ENCODE measurements at regions not wholly inside any gene's neighbourhood (a gene's known extent, or its start where the extent isn't known, plus 50 kb on each side); places are given as distances from the start of the nearest gene placed in this dataset.

DNA sequence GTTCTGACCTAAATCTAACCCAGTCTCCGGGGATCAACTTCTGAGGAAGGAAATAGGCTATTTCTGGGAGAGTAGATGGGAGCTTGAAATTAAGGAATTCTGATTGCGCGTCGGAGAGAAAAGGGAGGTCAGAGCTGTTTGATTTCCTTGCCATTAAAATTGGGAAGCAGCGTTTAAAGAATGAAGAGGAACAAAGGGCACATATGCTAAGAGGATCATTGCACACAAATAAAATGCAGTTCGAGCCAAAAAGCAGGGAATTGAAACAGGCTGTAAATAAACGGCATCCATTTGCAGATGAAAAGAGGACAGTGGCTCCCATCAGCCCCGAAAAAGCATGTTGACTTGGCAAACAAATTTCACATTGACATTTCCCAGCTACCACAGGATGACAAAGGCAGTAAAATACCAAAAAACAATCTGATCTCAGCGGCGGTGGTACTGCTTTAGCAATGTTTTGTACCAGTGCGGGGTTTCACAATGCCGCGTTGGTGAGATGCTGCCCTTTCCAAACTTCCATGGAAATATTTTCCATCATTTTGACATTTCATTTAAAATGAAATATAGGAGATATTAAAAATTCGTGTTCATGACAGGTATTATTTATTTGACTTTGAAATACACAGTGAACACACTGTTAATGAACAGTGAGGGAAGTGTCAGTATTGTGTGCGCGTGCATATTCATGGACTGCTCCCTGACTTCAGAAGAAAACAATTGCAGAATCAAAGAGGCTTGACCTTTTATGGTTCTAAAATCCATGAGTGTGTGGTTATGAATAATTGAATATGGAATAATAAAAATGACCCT is 108.8 kb downstream of the SQOR start:
- Mint-ChIP-seq H3K27me3 (ENCODE audit: low read depth in 3 of 3) (peaks cover 0 to 6% (median 0%) of the 10 kb centered on the region in 3 donors), H3K9me3 (peaks cover 0 to 5% (median 0%) of the 10 kb centered on the region in 6 donors), H3K4me3 (no peak overlapping the region), H3K36me3 (no peaks in the 10 kb centered on the region), H3K27ac (no peak overlapping the region), H3K4me1 (no peaks in the 10 kb centered on the region)
- no peak for DNase-seq

DNA sequence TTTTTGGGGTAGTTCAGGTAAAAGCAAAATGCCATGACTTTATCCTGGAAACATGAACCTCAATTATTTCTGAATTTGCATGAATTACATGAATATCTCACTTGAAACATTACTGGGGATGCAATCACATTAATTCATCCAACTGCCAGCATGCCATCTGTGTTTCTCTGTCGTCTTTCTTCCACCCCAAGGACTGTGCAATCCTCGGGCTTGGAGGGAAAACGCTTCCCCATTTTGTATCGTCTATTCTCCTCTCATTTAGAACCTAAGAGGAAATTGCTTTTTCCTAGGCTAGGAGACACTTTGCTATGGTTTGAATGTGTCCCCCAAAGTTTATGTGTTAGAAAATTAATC is 109.4 kb downstream of the SQOR start:
- Mint-ChIP-seq H3K9me3 (peaks cover 0 to 5% (median 0%) of the 10 kb centered on the region in 6 donors), H3K27me3 (ENCODE audit: low read depth in 3 of 3) (peaks cover 0 to 8% (median 4%) of the 10 kb centered on the region in 3 donors), H3K4me1 (no peaks in the 10 kb centered on the region), H3K36me3 (no peaks in the 10 kb centered on the region), H3K4me3 (no peak overlapping the region), H3K27ac (no peak overlapping the region)
- DNase-seq, result no peak

DNA sequence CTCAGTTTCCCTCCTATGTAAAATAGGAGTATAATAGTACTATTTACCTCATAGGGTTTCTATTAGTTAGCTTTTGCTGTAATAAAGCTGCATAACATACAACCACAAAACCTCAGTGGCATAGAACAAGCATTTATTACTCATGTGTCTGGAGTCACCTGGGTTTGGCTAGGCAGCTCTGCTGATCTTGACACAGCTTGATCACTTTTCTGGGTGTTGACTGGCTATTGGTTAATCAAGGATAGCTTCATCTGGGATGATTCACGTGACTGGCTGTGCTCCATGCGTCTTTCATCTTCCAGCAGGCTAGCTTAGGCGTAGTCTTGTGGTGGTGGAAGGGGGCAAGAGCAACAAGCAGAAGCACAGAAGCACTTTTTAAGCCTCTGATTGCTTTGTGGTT is 112.6 kb downstream of the SQOR start:
- Mint-ChIP-seq H3K4me3 (no peak overlapping the region), H3K27me3 (ENCODE audit: low read depth in 3 of 3) (peaks cover 2 to 7% (median 4%) of the 10 kb centered on the region in 3 donors), H3K27ac (peak overlapping the region in 1 of 6 donors; percentile 15), H3K36me3 (no peaks in the 10 kb centered on the region), H3K4me1 (no peaks in the 10 kb centered on the region), H3K9me3 (peaks cover 0 to 2% (median 0%) of the 10 kb centered on the region in 6 donors)
- no peak for DNase-seq

DNA sequence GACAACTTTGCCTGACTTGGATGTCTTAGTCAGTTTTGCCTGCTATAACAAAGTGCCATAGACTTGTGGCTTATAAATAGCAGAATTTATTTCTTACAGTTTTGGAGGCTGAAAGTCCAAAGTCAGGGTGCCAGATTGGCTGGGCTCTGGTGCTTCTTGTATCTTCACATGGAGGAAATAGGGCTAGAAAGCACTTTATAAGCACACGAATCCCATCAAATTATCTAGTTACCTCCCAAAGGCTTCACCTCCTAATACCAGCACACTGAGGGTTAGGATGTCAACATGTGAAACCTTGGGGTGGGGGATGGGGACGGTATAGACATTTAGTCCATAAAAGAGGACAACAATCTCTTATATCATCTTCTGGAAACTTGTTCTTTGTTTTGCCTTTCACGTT is 116.8 kb downstream of the SQOR start:
- Mint-ChIP-seq H3K4me3 (no peak overlapping the region), H3K27ac (no peak overlapping the region), H3K36me3 (no peaks in the 10 kb centered on the region), H3K9me3 (peaks cover 0 to 4% (median 0%) of the 10 kb centered on the region in 6 donors), H3K4me1 (no peaks in the 10 kb centered on the region), H3K27me3 (ENCODE audit: low read depth in 3 of 3) (peaks cover 4 to 16% (median 7%) of the 10 kb centered on the region in 3 donors)
- DNase-seq, result no peak

DNA sequence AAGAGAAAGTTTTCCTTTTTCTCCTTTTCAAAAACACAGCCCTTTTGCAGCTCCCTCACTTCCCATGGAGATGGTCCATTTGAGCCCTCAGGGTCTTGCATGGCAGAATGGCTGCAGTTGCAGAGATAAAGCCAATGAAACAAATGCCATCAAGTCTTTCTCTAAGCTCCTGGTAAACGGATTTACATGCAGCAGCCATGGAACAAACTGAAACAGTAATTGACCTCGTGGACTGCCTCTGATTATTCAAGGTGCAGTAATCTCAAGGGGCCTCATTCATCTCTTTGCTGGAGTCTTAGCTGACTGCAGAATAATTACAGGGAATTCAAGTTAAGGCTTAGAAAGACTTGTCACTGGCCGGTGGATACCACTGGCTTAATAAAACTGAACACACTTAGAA is 125.1 kb downstream of the SQOR start:
- H3K27me3 Mint-ChIP-seq (ENCODE audit: low read depth in 3 of 3), result peaks cover 3 to 7% (median 4%) of the 10 kb centered on the region in 3 donors
- H3K4me1 Mint-ChIP-seq, result no peaks in the 10 kb centered on the region
- H3K4me3 Mint-ChIP-seq, result no peak overlapping the region
- H3K36me3 Mint-ChIP-seq, result no peaks in the 10 kb centered on the region
- DNase-seq, result no peak
- no peak overlapping the region for H3K27ac Mint-ChIP-seq
- peaks cover 0 to 9% (median under 1%) of the 10 kb centered on the region in 6 donors for H3K9me3 Mint-ChIP-seq

GRCh38 chr15:45762726-45763125 is 127.9 kb downstream of the SQOR start:
- no peaks in the 10 kb centered on the region for H3K36me3 Mint-ChIP-seq
- peaks cover 0 to 9% (median 0%) of the 10 kb centered on the region in 6 donors for H3K9me3 Mint-ChIP-seq
- peaks cover 0 to 4% (median 4%) of the 10 kb centered on the region in 3 donors for H3K27me3 Mint-ChIP-seq (ENCODE audit: low read depth in 3 of 3)
- H3K27ac Mint-ChIP-seq, result no peak overlapping the region
- no peak for DNase-seq
- no peaks in the 10 kb centered on the region for H3K4me1 Mint-ChIP-seq
- no peak overlapping the region for H3K4me3 Mint-ChIP-seq

DNA sequence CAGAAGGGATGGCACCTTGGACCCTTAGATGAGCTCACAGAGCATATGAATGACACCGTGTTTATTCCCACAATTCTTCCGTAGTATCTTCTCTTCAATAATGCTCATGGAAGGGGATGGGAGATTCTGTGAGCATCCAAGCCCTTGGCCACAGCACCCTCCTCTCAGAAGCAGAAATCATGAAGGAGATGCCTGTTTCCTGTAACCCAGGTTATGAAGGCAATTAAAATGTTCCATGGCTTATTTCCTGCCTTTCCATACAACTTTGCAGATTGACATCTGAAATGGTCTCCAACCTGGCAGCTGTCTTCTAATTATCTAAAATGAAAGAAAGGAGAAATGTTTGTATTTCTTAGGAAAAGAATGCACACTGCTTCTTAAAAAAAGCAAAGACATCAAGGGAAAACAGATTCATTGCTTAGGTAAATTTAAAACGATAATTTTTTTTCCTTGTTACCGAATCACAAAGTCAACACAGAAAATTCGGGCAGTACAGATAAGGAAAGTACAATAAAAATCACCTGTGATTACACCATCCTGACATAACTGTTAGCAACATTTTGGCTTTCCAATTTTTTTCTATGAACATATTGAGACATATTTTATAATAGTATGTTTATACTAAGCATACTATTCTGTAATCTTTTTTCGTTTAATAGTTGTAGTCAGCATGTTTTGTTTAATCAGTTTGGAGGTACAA is 128.5 kb downstream of the SQOR start:
- Mint-ChIP-seq H3K4me3 (no peak overlapping the region), H3K4me1 (no peaks in the 10 kb centered on the region), H3K36me3 (no peaks in the 10 kb centered on the region), H3K27ac (no peak overlapping the region), H3K9me3 (peaks cover 0 to 8% (median 0%) of the 10 kb centered on the region in 6 donors), H3K27me3 (ENCODE audit: low read depth in 3 of 3) (peaks cover 0 to 4% (median 4%) of the 10 kb centered on the region in 3 donors)
- DNase-seq, result no peak

- Mint-ChIP-seq H3K4me1 (no peaks in the 10 kb centered on the region), H3K36me3 (no peaks in the 10 kb centered on the region), H3K9me3 (no peaks in the 10 kb centered on the region), H3K27ac (no peak overlapping the region), H3K27me3 (ENCODE audit: low read depth in 3 of 3) (peaks cover 0 to 4% (median 0%) of the 10 kb centered on the region in 3 donors), H3K4me3 (no peak overlapping the region)
- no peak for DNase-seq
These were observed 138.3 kb downstream of the SQOR start for GRCh38 chr15:45773149-45773548.

DNA sequence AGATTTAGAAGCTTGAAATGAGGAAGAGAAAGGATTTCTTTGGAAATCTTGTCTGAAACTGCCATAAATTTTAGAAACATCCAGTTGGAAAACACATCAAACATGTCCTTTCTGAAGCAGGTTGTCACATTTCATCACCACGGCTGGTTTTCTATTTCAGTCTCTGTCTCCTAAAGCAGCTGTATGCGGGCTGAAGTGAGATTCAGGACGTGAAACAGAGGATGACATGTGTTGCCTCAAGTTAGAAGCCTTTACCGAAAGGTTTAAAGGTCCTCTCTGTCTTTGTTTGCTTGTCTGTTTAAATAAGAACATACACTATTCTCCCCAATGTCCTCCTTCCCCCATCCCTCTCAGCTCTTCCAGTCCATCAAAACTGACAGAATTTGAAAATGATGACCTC is 141.9 kb downstream of the SQOR start:
- Mint-ChIP-seq H3K36me3 (no peaks in the 10 kb centered on the region), H3K9me3 (no peaks in the 10 kb centered on the region), H3K27me3 (ENCODE audit: low read depth in 3 of 3) (peaks cover 0 to 7% (median 4%) of the 10 kb centered on the region in 3 donors), H3K4me3 (no peak overlapping the region), H3K4me1 (no peaks in the 10 kb centered on the region), H3K27ac (no peak overlapping the region)
- no peak for DNase-seq

- H3K4me3 Mint-ChIP-seq, result no peak overlapping the region
- no peaks in the 10 kb centered on the region for H3K9me3 Mint-ChIP-seq
- peaks cover 0 to 7% (median 4%) of the 10 kb centered on the region in 3 donors for H3K27me3 Mint-ChIP-seq (ENCODE audit: low read depth in 3 of 3)
- H3K4me1 Mint-ChIP-seq, result no peaks in the 10 kb centered on the region
- H3K36me3 Mint-ChIP-seq, result no peaks in the 10 kb centered on the region
- DNase-seq, result no peak
- H3K27ac Mint-ChIP-seq, result no peak overlapping the region
These were observed 143.0 kb downstream of the SQOR start for GRCh38 chr15:45777781-45778180.

GRCh38 chr15:45780352-45780751 is 145.5 kb downstream of the SQOR start:
- Mint-ChIP-seq H3K27me3 (ENCODE audit: low read depth in 3 of 3) (peaks cover 0 to 7% (median 5%) of the 10 kb centered on the region in 3 donors), H3K4me3 (no peak overlapping the region), H3K27ac (no peak overlapping the region), H3K36me3 (no peaks in the 10 kb centered on the region), H3K9me3 (no peaks in the 10 kb centered on the region), H3K4me1 (no peaks in the 10 kb centered on the region)
- no peak for DNase-seq

DNA sequence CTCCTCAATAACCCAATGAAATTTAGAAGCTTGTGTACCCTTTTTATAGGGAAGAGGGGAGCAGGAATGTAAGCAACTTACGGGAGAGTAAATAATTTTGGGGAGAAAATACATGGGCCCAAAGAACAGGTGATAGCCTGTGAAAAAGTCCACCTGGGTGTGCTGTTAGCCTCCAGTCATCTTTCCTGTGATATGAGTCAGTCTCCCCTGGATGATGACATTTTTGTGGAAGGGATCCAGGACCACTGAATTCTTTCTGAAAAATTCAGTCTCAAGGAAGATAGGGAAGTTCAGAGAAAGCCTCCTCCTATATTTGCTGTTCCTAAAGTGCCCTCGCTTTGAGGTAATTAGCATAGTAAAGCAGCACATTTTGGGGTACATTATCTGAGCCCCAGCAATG is 149.8 kb downstream of the SQOR start:
- DNase-seq, result no peak
- Mint-ChIP-seq H3K36me3 (no peaks in the 10 kb centered on the region), H3K27me3 (ENCODE audit: low read depth in 3 of 3) (peaks cover 0 to 9% (median 5%) of the 10 kb centered on the region in 3 donors), H3K9me3 (peaks cover 0 to 1% (median 0%) of the 10 kb centered on the region in 6 donors), H3K4me1 (no peaks in the 10 kb centered on the region), H3K27ac (no peak overlapping the region), H3K4me3 (no peak overlapping the region)

DNA sequence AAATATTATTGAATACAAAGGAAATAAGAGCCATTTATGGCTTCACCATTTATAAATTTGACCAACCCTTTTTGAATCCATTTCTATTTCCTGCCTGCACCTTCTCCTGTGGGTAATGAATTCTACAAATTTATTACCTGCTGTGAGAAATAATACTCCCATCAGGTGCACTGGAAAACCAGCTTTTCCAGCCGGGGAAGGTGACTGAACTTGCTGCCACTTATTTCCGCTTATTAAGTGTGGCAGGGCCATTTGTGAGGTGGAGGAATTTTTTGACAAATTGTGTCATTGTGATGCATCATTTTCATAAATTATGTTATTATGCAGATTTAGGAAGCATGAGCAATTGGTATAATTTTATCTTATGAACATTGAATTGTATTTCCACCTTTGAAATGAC is 151.1 kb downstream of the SQOR start:
- Mint-ChIP-seq H3K27me3 (ENCODE audit: low read depth in 3 of 3) (peaks cover 3 to 5% (median 4%) of the 10 kb centered on the region in 3 donors), H3K9me3 (peaks cover 0 to 1% (median 0%) of the 10 kb centered on the region in 6 donors), H3K4me3 (no peak overlapping the region), H3K27ac (no peak overlapping the region), H3K36me3 (no peaks in the 10 kb centered on the region), H3K4me1 (no peaks in the 10 kb centered on the region)
- no peak for DNase-seq

- no peak for DNase-seq
- Mint-ChIP-seq H3K36me3 (no peaks in the 10 kb centered on the region), H3K27me3 (ENCODE audit: low read depth in 3 of 3) (peaks cover 3 to 4% (median 3%) of the 10 kb centered on the region in 3 donors), H3K4me1 (no peaks in the 10 kb centered on the region), H3K27ac (no peak overlapping the region), H3K4me3 (no peak overlapping the region), H3K9me3 (peaks cover 0 to 1% (median 0%) of the 10 kb centered on the region in 6 donors)
These were observed 155.6 kb downstream of the SQOR start for GRCh38 chr15:45790325-45790943.
